OCI-LY3 (cell line): ENCODE measurements at regions not wholly inside any gene's neighbourhood (a gene's known extent, or its start where the extent isn't known, plus 50 kb on each side); places are given as distances from the start of the nearest gene placed in this dataset.
A peak's percentile ranks its signal among the peaks of the same experiment; 100 is the strongest.

ENCODE experiments used
- H2AFZ ChIP-seq: fragments of 200-600, 300-600 bp; shearing (Covaris generic); 2 replicates; pipeline ENCODE4 v1.6.0; 2014; ENCODE audit warnings: antibody characterized with exemption, low read depth, low read length
- H3K27ac ChIP-seq: fragments of 200-600, 300-600 bp; sonication (generic); 2 replicates; pipeline ENCODE4 v1.5.1; 2014; ENCODE audit warnings: mild to moderate bottlenecking, low read length, moderate library complexity, mixed read lengths
- H3K27me3 ChIP-seq: fragments of 200-600, 300-600 bp; sonication (generic); 2 replicates; pipeline ENCODE4 v1.6.1; 2014; ENCODE audit warnings: low read depth, low read length, mixed read lengths
- H3K36me3 ChIP-seq: fragments of 200-600, 300-600 bp; sonication (generic); replicated peaks from 2 replicates; pipeline ENCODE3; 2014; ENCODE audit warnings: low read depth, low read length, mixed read lengths
- H3K4me1 ChIP-seq: fragments of 300-600, 200-600 bp; sonication (generic); 2 replicates; pipeline ENCODE4 v1.6.1; 2014; ENCODE audit warnings: low read length, mixed read lengths
- H3K4me2 ChIP-seq: fragments of 200-600, 300-600 bp; sonication (generic); 2 replicates; pipeline ENCODE4 v1.6.1; 2014; ENCODE audit warnings: low read length, mixed read lengths
- H3K4me3 ChIP-seq: fragments of 300-600, 200-600 bp; sonication (generic); 2 replicates; pipeline ENCODE4 v1.5.1; 2014; ENCODE audit warnings: antibody characterized with exemption, mild to moderate bottlenecking, low read length, moderate library complexity
- H3K79me2 ChIP-seq: fragments of 300-600, 200-600 bp; shearing (Covaris generic); 2 replicates; pipeline ENCODE4 v1.6.1; 2014; ENCODE audit warnings: mild to moderate bottlenecking, low read length, mixed read lengths
- H3K9ac ChIP-seq: fragments of 300-600, 200-600 bp; shearing (Covaris generic); 2 replicates; pipeline ENCODE4 v1.6.0; 2014; ENCODE audit warnings: mild to moderate bottlenecking, low read length, moderate library complexity
- H3K9me3 ChIP-seq: fragments of 200-600, 300-600 bp; shearing (Covaris generic); 2 replicates; pipeline ENCODE4 v1.6.1; 2014; ENCODE audit warnings: low read length, mixed read lengths; ENCODE audit not compliant: insufficient read depth
- H4K20me1 ChIP-seq: fragments of 200-600, 300-600 bp; sonication (generic); 2 replicates; pipeline ENCODE4 v1.6.1; 2016; ENCODE audit warnings: low read length, mixed read lengths; ENCODE audit not compliant: insufficient read depth
- EZH2phosphoT487 ChIP-seq: fragments of 200-600 bp; shearing (Covaris generic); IDR thresholded peaks from 2 replicates; pipeline ENCODE4 v1.6.1; 2018; ENCODE audit warnings: antibody characterized with exemption, mixed run types, low read depth
- TF ChIP-seq, protein P1 (sequence below): fragments of 200-600, 300-600 bp; sonication (generic); IDR thresholded peaks from 2 replicates; pipeline ENCODE4 v1.5.1; 2014; ENCODE audit warnings: antibody characterized with exemption, low read length, low read depth

GRCh38 chr6:134529305-134529704 lies 211.4 kb upstream of the SGK1 start:
- TF ChIP-seq, protein P1, sequence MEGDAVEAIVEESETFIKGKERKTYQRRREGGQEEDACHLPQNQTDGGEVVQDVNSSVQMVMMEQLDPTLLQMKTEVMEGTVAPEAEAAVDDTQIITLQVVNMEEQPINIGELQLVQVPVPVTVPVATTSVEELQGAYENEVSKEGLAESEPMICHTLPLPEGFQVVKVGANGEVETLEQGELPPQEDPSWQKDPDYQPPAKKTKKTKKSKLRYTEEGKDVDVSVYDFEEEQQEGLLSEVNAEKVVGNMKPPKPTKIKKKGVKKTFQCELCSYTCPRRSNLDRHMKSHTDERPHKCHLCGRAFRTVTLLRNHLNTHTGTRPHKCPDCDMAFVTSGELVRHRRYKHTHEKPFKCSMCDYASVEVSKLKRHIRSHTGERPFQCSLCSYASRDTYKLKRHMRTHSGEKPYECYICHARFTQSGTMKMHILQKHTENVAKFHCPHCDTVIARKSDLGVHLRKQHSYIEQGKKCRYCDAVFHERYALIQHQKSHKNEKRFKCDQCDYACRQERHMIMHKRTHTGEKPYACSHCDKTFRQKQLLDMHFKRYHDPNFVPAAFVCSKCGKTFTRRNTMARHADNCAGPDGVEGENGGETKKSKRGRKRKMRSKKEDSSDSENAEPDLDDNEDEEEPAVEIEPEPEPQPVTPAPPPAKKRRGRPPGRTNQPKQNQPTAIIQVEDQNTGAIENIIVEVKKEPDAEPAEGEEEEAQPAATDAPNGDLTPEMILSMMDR, result no peak
- no peak for TF ChIP-seq EZH2phosphoT487
- H3K27ac ChIP-seq, result no peak overlapping the region

GRCh38 chr6:134527108-134527787 lies 209.3 kb upstream of the SGK1 start:
- Histone ChIP-seq H3K27ac (no peak overlapping the region), H2AFZ (no peak overlapping the region)
- no peak for TF ChIP-seq EZH2phosphoT487
- TF ChIP-seq, protein P1, result no peak

More at GRCh38 chr6:134529305-134529704, 211.4 kb upstream of the SGK1 start:
- no peaks in the 10 kb centered on the region for H3K79me2 ChIP-seq
- no peaks in the 10 kb centered on the region for H4K20me1 ChIP-seq
- no peak overlapping the region for H2AFZ ChIP-seq
- no peak overlapping the region for H3K4me3 ChIP-seq
- H3K36me3 ChIP-seq, result no peaks in the 10 kb centered on the region
- H3K9me3 ChIP-seq, result no peaks in the 10 kb centered on the region
- peaks cover under 1% of the 10 kb centered on the region for H3K4me1 ChIP-seq
- H3K9ac ChIP-seq, result no peak overlapping the region
- no peak overlapping the region for H3K4me2 ChIP-seq
- no peaks in the 10 kb centered on the region for H3K27me3 ChIP-seq

DNA sequence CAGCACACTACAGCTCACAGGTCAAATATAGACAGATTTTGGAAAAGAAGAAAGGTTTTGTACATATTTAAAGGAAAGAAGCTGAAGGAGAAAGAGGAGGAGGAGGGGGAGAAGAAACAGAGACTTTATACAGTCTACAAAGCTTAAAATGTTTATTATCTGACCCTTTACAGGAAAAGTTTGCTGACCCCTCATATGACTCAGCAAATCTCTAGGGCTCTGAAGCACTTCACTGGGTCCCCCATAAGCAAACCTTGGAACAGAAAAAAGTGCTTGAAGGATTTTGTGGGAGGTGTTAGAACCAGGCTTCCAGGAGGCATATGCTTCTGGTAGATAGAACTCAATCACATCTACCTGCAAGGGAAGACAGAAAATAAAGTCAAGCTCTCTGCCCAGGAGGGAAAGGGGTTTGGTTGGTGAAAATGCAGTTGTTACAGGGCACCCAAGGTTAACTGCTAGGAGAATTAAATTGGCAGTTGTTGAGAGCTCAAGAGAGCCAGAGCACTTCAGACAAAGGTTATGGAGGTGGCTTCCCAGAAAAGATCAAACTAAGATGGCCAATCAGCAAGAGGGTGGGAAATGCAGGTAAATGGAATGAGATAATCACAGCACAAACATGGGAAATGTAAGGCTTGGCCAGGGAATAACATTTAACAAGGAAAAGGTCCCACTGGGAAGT lies 207.4 kb upstream of the SGK1 start:
- no peak overlapping the region for H3K27ac ChIP-seq
- H3K9ac ChIP-seq, result no peak overlapping the region
- H3K36me3 ChIP-seq, result no peaks in the 10 kb centered on the region
- H3K4me1 ChIP-seq, result peaks cover 8% of the 10 kb centered on the region
- H3K27me3 ChIP-seq, result no peaks in the 10 kb centered on the region
- H3K4me2 ChIP-seq, result no peak overlapping the region
- H3K79me2 ChIP-seq, result no peaks in the 10 kb centered on the region
- H4K20me1 ChIP-seq, result no peaks in the 10 kb centered on the region
- no peak overlapping the region for H2AFZ ChIP-seq
- no peak for TF ChIP-seq EZH2phosphoT487
- TF ChIP-seq, protein P1, result no peak
- no peak overlapping the region for H3K4me3 ChIP-seq
- no peaks in the 10 kb centered on the region for H3K9me3 ChIP-seq

More at GRCh38 chr6:134527108-134527787, 209.3 kb upstream of the SGK1 start:
- no peaks in the 10 kb centered on the region for H3K79me2 ChIP-seq
- no peaks in the 10 kb centered on the region for H4K20me1 ChIP-seq
- H3K9ac ChIP-seq, result no peak overlapping the region
- no peak overlapping the region for H3K4me3 ChIP-seq
- H3K4me1 ChIP-seq, result peaks cover 8% of the 10 kb centered on the region
- no peaks in the 10 kb centered on the region for H3K9me3 ChIP-seq
- H3K4me2 ChIP-seq, result no peak overlapping the region
- H3K36me3 ChIP-seq, result no peaks in the 10 kb centered on the region
- no peaks in the 10 kb centered on the region for H3K27me3 ChIP-seq

- H4K20me1 ChIP-seq, result no peaks in the 10 kb centered on the region
- TF ChIP-seq EZH2phosphoT487, result no peak
- TF ChIP-seq, protein P1, result no peak
- no peak overlapping the region for H3K4me3 ChIP-seq
- no peaks in the 10 kb centered on the region for H3K36me3 ChIP-seq
- H3K27me3 ChIP-seq, result no peaks in the 10 kb centered on the region
- H2AFZ ChIP-seq, result no peak overlapping the region
- H3K9me3 ChIP-seq, result no peaks in the 10 kb centered on the region
- H3K4me2 ChIP-seq, result peak overlapping the region; percentile 6; the same call in 1 of the 2 replicates
- no peak overlapping the region for H3K27ac ChIP-seq
- no peaks in the 10 kb centered on the region for H3K79me2 ChIP-seq
- no peak overlapping the region for H3K9ac ChIP-seq
- peaks cover 17% of the 10 kb centered on the region for H3K4me1 ChIP-seq
Observed at GRCh38 chr6:134523903-134524650, 206.2 kb upstream of the SGK1 start.
